Activated T-helper 17 cell treated with anti-CD3 and anti-CD28 coated beads, Interleukin-2, amount 50 U/mL, for 72 hours (primary cell): ENCODE measurements at regions not wholly inside any gene's neighbourhood (a gene's known extent, or its start where the extent isn't known, plus 50 kb on each side); places are given as distances from the start of the nearest gene placed in this dataset.

Experiments used
- ATAC-seq: fragments of 150-1000 bp; cut with Tn5 transposase; replicated peaks from 2 replicates; pipeline ENCODE4 v1.10.0; 2021; ENCODE audit warnings: mild to moderate bottlenecking, moderate library complexity
- H3K27ac Mint-ChIP-seq: one replicate; pipeline ENCODE4 v1.8.0; 2022; ENCODE audit warnings: mixed read lengths
- H3K27me3 Mint-ChIP-seq: one replicate; pipeline ENCODE4 v1.8.0; 2022; ENCODE audit warnings: mixed read lengths
- H3K36me3 Mint-ChIP-seq: one replicate; pipeline ENCODE4 v1.8.0; 2022; ENCODE audit warnings: low read depth, mild to moderate bottlenecking, mixed read lengths
- H3K4me1 Mint-ChIP-seq: one replicate; pipeline ENCODE4 v1.8.0; 2022; ENCODE audit warnings: mixed read lengths
- H3K4me3 Mint-ChIP-seq: one replicate; pipeline ENCODE4 v1.8.0; 2022; ENCODE audit warnings: mild to moderate bottlenecking, mixed read lengths
- H3K9me3 Mint-ChIP-seq: one replicate; pipeline ENCODE4 v1.8.0; 2022; ENCODE audit warnings: mixed read lengths

GRCh38 chr5:109936996-109937395 is 247.3 kb downstream of the MAN2A1 start:
- Mint-ChIP-seq H3K9me3 (peaks cover 6% of the 10 kb centered on the region), H3K27ac (peak overlapping the region; percentile 6), H3K4me3 (no peak overlapping the region), H3K36me3 (no peaks in the 10 kb centered on the region), H3K27me3 (peaks cover 10% of the 10 kb centered on the region), H3K4me1 (peaks cover 10% of the 10 kb centered on the region)
- ATAC-seq, result peak; percentile 76

GRCh38 chr5:109937951-109938350 is 248.2 kb downstream of the MAN2A1 start:
- Mint-ChIP-seq H3K9me3 (peaks cover 6% of the 10 kb centered on the region), H3K4me1 (peaks cover 10% of the 10 kb centered on the region), H3K4me3 (no peak overlapping the region), H3K27ac (no peak overlapping the region), H3K27me3 (peaks cover 6% of the 10 kb centered on the region), H3K36me3 (no peaks in the 10 kb centered on the region)
- ATAC-seq, result no peak

GRCh38 chr5:109938453-109938852 is 248.7 kb downstream of the MAN2A1 start:
- peaks cover 10% of the 10 kb centered on the region for H3K4me1 Mint-ChIP-seq
- H3K27ac Mint-ChIP-seq, result no peak overlapping the region
- peaks cover 6% of the 10 kb centered on the region for H3K27me3 Mint-ChIP-seq
- H3K9me3 Mint-ChIP-seq, result peaks cover 6% of the 10 kb centered on the region
- H3K4me3 Mint-ChIP-seq, result no peak overlapping the region
- no peaks in the 10 kb centered on the region for H3K36me3 Mint-ChIP-seq
- ATAC-seq, result no peak

GRCh38 chr5:109939116-109939682 is 249.5 kb downstream of the MAN2A1 start:
- H3K4me1 Mint-ChIP-seq, result peaks cover 10% of the 10 kb centered on the region
- ATAC-seq, result no peak
- no peaks in the 10 kb centered on the region for H3K36me3 Mint-ChIP-seq
- H3K9me3 Mint-ChIP-seq, result peaks cover 6% of the 10 kb centered on the region
- H3K27me3 Mint-ChIP-seq, result peaks cover 6% of the 10 kb centered on the region
- no peak overlapping the region for H3K4me3 Mint-ChIP-seq
- H3K27ac Mint-ChIP-seq, result no peak overlapping the region

- peaks cover 6% of the 10 kb centered on the region for H3K9me3 Mint-ChIP-seq
- peaks cover 11% of the 10 kb centered on the region for H3K27me3 Mint-ChIP-seq
- H3K27ac Mint-ChIP-seq, result no peak overlapping the region
- H3K4me3 Mint-ChIP-seq, result no peak overlapping the region
- ATAC-seq, result no peak
- H3K36me3 Mint-ChIP-seq, result no peaks in the 10 kb centered on the region
- H3K4me1 Mint-ChIP-seq, result peaks cover 8% of the 10 kb centered on the region
Observed at GRCh38 chr5:109942646-109943045, 252.9 kb downstream of the MAN2A1 start.

GRCh38 chr5:109943701-109944235 is 254.0 kb downstream of the MAN2A1 start:
- Mint-ChIP-seq H3K4me1 (peaks cover 8% of the 10 kb centered on the region), H3K27ac (no peak overlapping the region), H3K36me3 (no peaks in the 10 kb centered on the region), H3K4me3 (no peak overlapping the region), H3K27me3 (peaks cover 11% of the 10 kb centered on the region), H3K9me3 (peaks cover 6% of the 10 kb centered on the region)
- no peak for ATAC-seq

GRCh38 chr5:109944461-109944860 is 254.7 kb downstream of the MAN2A1 start:
- Mint-ChIP-seq H3K27me3 (peaks cover 11% of the 10 kb centered on the region), H3K4me3 (no peak overlapping the region), H3K4me1 (peaks cover 8% of the 10 kb centered on the region), H3K36me3 (no peaks in the 10 kb centered on the region), H3K9me3 (peaks cover 6% of the 10 kb centered on the region), H3K27ac (no peak overlapping the region)
- no peak for ATAC-seq

GRCh38 chr5:109945097-109945678 is 255.5 kb downstream of the MAN2A1 start:
- H3K4me3 Mint-ChIP-seq, result no peak overlapping the region

GRCh38 chr5:109945723-109946480 is 256.2 kb downstream of the MAN2A1 start:
- no peak overlapping the region for H3K4me3 Mint-ChIP-seq
- peaks cover 3% of the 10 kb centered on the region for H3K9me3 Mint-ChIP-seq
- no peak overlapping the region for H3K27ac Mint-ChIP-seq
- H3K36me3 Mint-ChIP-seq, result no peaks in the 10 kb centered on the region
- peaks cover 11% of the 10 kb centered on the region for H3K27me3 Mint-ChIP-seq
- H3K4me1 Mint-ChIP-seq, result peaks cover 8% of the 10 kb centered on the region
- no peak for ATAC-seq

More at GRCh38 chr5:109945097-109945678, 255.5 kb downstream of the MAN2A1 start:
- H3K27me3 Mint-ChIP-seq, result peaks cover 11% of the 10 kb centered on the region
- H3K27ac Mint-ChIP-seq, result no peak overlapping the region
- H3K36me3 Mint-ChIP-seq, result no peaks in the 10 kb centered on the region
- H3K9me3 Mint-ChIP-seq, result peaks cover 3% of the 10 kb centered on the region
- peak; percentile 59 for ATAC-seq
- H3K4me1 Mint-ChIP-seq, result peaks cover 8% of the 10 kb centered on the region

- no peaks in the 10 kb centered on the region for H3K9me3 Mint-ChIP-seq
- no peak overlapping the region for H3K4me3 Mint-ChIP-seq
- H3K27me3 Mint-ChIP-seq, result peaks cover 8% of the 10 kb centered on the region
- H3K27ac Mint-ChIP-seq, result no peak overlapping the region
- no peaks in the 10 kb centered on the region for H3K36me3 Mint-ChIP-seq
- H3K4me1 Mint-ChIP-seq, result peaks cover 8% of the 10 kb centered on the region
- ATAC-seq, result no peak
Observed at GRCh38 chr5:109946610-109947009, 256.9 kb downstream of the MAN2A1 start.

GRCh38 chr5:109947667-109948066 is 257.9 kb downstream of the MAN2A1 start:
- Mint-ChIP-seq H3K4me3 (no peak overlapping the region), H3K27me3 (peaks cover 8% of the 10 kb centered on the region), H3K27ac (no peak overlapping the region), H3K36me3 (no peaks in the 10 kb centered on the region), H3K9me3 (no peaks in the 10 kb centered on the region), H3K4me1 (peaks cover 8% of the 10 kb centered on the region)
- no peak for ATAC-seq

- no peak for ATAC-seq
- Mint-ChIP-seq H3K27ac (no peak overlapping the region), H3K4me1 (no peaks in the 10 kb centered on the region), H3K9me3 (no peaks in the 10 kb centered on the region), H3K36me3 (no peaks in the 10 kb centered on the region), H3K27me3 (peaks cover 8% of the 10 kb centered on the region), H3K4me3 (no peak overlapping the region)
Observed at GRCh38 chr5:109950634-109951033, 260.9 kb downstream of the MAN2A1 start.

GRCh38 chr5:109951348-109951747 is 261.6 kb downstream of the MAN2A1 start:
- Mint-ChIP-seq H3K27me3 (peaks cover 4% of the 10 kb centered on the region), H3K4me3 (no peak overlapping the region), H3K4me1 (no peaks in the 10 kb centered on the region), H3K36me3 (no peaks in the 10 kb centered on the region), H3K9me3 (no peaks in the 10 kb centered on the region), H3K27ac (no peak overlapping the region)
- ATAC-seq, result no peak

- no peak for ATAC-seq
- Mint-ChIP-seq H3K36me3 (no peaks in the 10 kb centered on the region), H3K4me1 (no peaks in the 10 kb centered on the region), H3K9me3 (no peaks in the 10 kb centered on the region), H3K27me3 (peaks cover under 1% of the 10 kb centered on the region), H3K27ac (no peak overlapping the region), H3K4me3 (no peak overlapping the region)
Observed at GRCh38 chr5:109951758-109952157, 262.0 kb downstream of the MAN2A1 start.

- no peaks in the 10 kb centered on the region for H3K4me1 Mint-ChIP-seq
- no peaks in the 10 kb centered on the region for H3K36me3 Mint-ChIP-seq
- no peaks in the 10 kb centered on the region for H3K27me3 Mint-ChIP-seq
- no peak overlapping the region for H3K4me3 Mint-ChIP-seq
- H3K27ac Mint-ChIP-seq, result no peak overlapping the region
- no peak for ATAC-seq
- no peaks in the 10 kb centered on the region for H3K9me3 Mint-ChIP-seq
Observed at GRCh38 chr5:109953761-109954160, 264.0 kb downstream of the MAN2A1 start.
